GM12878 (cell line): ENCODE measurements at regions not wholly inside any gene's neighbourhood (a gene's known extent, or its start where the extent isn't known, plus 50 kb on each side); places are given as distances from the start of the nearest gene placed in this dataset.

Experiments
- HCFC1 ChIP-seq: fragments of 150-350 bp; IDR thresholded peaks from 2 replicates; pipeline ENCODE4 v1.6.1; 2014; ENCODE audit warnings: low read length
- IKZF2 ChIP-seq, 2 experiments: fragments of 450-650 bp; IDR thresholded peaks; 2 replicates each; pipeline ENCODE4 v1.6.1; 2017; ENCODE audit warnings: mild to moderate bottlenecking in 2 of 2, moderate library complexity in 2 of 2

- no peak for TF ChIP-seq IKZF2 (IDR thresholded peaks at IDR 0.05)
- TF ChIP-seq HCFC1, result no peak
Observed at GRCh38 chr5:23146183-23146582, 293.0 kb upstream of the CDH12 start.
